H1 (cell line): ENCODE measurements at regions not wholly inside any gene's neighbourhood (a gene's known extent, or its start where the extent isn't known, plus 50 kb on each side); places are given as distances from the start of the nearest gene placed in this dataset.

ENCODE experiments used
- CTCF ChIA-PET: fragments of 300-600 bp; sonication (Branson Sonifier 250); formaldehyde crosslinking; loops from one replicate; lab custom pipeline; 2021; ENCODE audit not compliant: partially characterized antibody; lab: Charles Lee
- POLR2A ChIA-PET: fragments of 300-600 bp; sonication (Branson Sonifier 250); formaldehyde crosslinking; loops from one replicate; lab custom pipeline; 2021; ENCODE audit warnings: inconsistent platforms; ENCODE audit not compliant: partially characterized antibody; lab: Charles Lee
- DNase-seq, 2 experiments: peaks; one replicate each; pipeline versions ENCODE4 v3.0.0 to v3.0.0-alpha.2; 2010 to 2022; ENCODE audit warnings: low spot score in 2 of 2, low read depth in 1 of 2, mixed read lengths in 1 of 2
- FAIRE-seq: peaks from 2 replicates; lab custom pipeline; 2011; peaks lifted over from hg19 to GRCh38; lab: Jason Lieb, UNC
- H2AFZ ChIP-seq: 2 replicates; pipeline ENCODE4 v1.8.1; 2012; ENCODE audit warnings: low read length, inconsistent platforms
- H2AK5ac ChIP-seq: 2 replicates; pipeline ENCODE4 v1.6.1; 2013; ENCODE audit warnings: low read depth, low read length
- H2BK120ac ChIP-seq: replicated peaks from 2 replicates; pipeline ENCODE3; 2013; ENCODE audit warnings: low read depth, low read length, inconsistent platforms
- H2BK12ac ChIP-seq: 2 replicates; pipeline ENCODE4 v1.6.1; 2013; ENCODE audit warnings: low read depth, low read length
- H2BK15ac ChIP-seq: 2 replicates; pipeline ENCODE4 v1.6.1; 2013; ENCODE audit warnings: low read length
- H2BK20ac ChIP-seq: 2 replicates; pipeline ENCODE4 v1.6.1; 2013; ENCODE audit warnings: low read length
- H2BK5ac ChIP-seq: 2 replicates; pipeline ENCODE4 v1.6.1; 2013; ENCODE audit warnings: low read depth, low read length
- H3K14ac ChIP-seq: 2 replicates; pipeline ENCODE4 v1.6.1; 2013; ENCODE audit warnings: inconsistent platforms; ENCODE audit not compliant: insufficient read length
- H3K18ac ChIP-seq: 2 replicates; pipeline ENCODE4 v1.6.1; 2013; ENCODE audit warnings: low read length; ENCODE audit errors: extremely low read depth
- H3K23ac ChIP-seq: 2 replicates; pipeline ENCODE4 v1.6.1; 2013; ENCODE audit warnings: inconsistent platforms; ENCODE audit not compliant: insufficient read length
- H3K23me2 ChIP-seq: 2 replicates; pipeline ENCODE4 v1.6.1; 2013; ENCODE audit warnings: low read depth, low read length
- H3K27ac ChIP-seq: 2 replicates; pipeline ENCODE4 v1.6.1; 2011; ENCODE audit warnings: low read depth, low read length, inconsistent platforms
- H3K27me3 ChIP-seq, 4 experiments: replicated peaks in 1 of 4; 1 replicate in 1 of 4; 2 replicates in 3 of 4; pipeline versions ENCODE4 v1.6.1 to v1.8.1; 2011 to 2013; ENCODE audit warnings: low read length in 3 of 4, mild to moderate bottlenecking in 3 of 4, inconsistent platforms in 2 of 4, mixed read lengths in 2 of 4, moderate library complexity in 1 of 4; ENCODE audit not compliant: control insufficient read depth in 3 of 4, insufficient read depth in 3 of 4; ENCODE audit errors: extremely low read depth in 1 of 4
- H3K36me3 ChIP-seq, 4 experiments: 2 replicates each; pipeline versions ENCODE4 v1.6.1 to v1.8.1; 2011 to 2013; ENCODE audit warnings: mild to moderate bottlenecking in 4 of 4, low read length in 3 of 4, moderate library complexity in 2 of 4, control low read depth in 1 of 4, inconsistent platforms in 1 of 4; ENCODE audit not compliant: insufficient read depth in 4 of 4, control insufficient read depth in 2 of 4
- H3K4ac ChIP-seq: replicated peaks from 2 replicates; pipeline ENCODE3; 2013; ENCODE audit warnings: low read length, low read depth, mixed read lengths, inconsistent platforms; ENCODE audit not compliant: insufficient read length
- H3K4me1 ChIP-seq, 4 experiments: replicated peaks in 1 of 4; 1 replicate in 1 of 4; 2 replicates in 3 of 4; pipeline versions ENCODE4 v1.6.1 to v1.8.1; 2011 to 2013; ENCODE audit warnings: low read length in 3 of 4, inconsistent platforms in 2 of 4, mixed read lengths in 1 of 4; ENCODE audit not compliant: insufficient read depth in 4 of 4, control insufficient read depth in 3 of 4
- H3K4me2 ChIP-seq, 2 experiments: 2 replicates each; pipeline versions ENCODE4 v1.6.1 to v1.8.1; 2011 to 2013; ENCODE audit warnings: low read depth in 2 of 2, low read length in 2 of 2, control low read depth in 1 of 2, inconsistent platforms in 1 of 2, mild to moderate bottlenecking in 1 of 2; ENCODE audit not compliant: insufficient read depth in 1 of 2
- H3K4me3 ChIP-seq, 4 experiments: fragments of 200-600, 300-600 bp in 1 of 4; sonication (generic), shearing (Covaris generic), sonication (Bioruptor Twin) in 1 of 4; 2 replicates each; pipeline versions ENCODE4 v1.5.1 to v1.8.1; 2011 to 2016; ENCODE audit warnings: low read length in 4 of 4, low read depth in 3 of 4, control low read depth in 2 of 4, inconsistent platforms in 2 of 4, mild to moderate bottlenecking in 2 of 4, mixed read lengths in 1 of 4, moderate library complexity in 1 of 4; ENCODE audit not compliant: insufficient read depth in 2 of 4; ENCODE audit errors: extremely low read depth in 1 of 4
- H3K56ac ChIP-seq: replicated peaks from 2 replicates; pipeline ENCODE3; 2013; ENCODE audit warnings: low read depth, mild to moderate bottlenecking, mixed read lengths, low read length, inconsistent platforms; ENCODE audit not compliant: insufficient read length
- H3K79me1 ChIP-seq: 2 replicates; pipeline ENCODE4 v1.6.1; 2013; ENCODE audit warnings: low read depth, low read length, control low read depth
- H3K79me2 ChIP-seq, 2 experiments: 2 replicates each; pipeline versions ENCODE4 v1.6.1 to v1.8.1; 2012 to 2013; ENCODE audit warnings: low read length in 2 of 2, mild to moderate bottlenecking in 2 of 2, inconsistent platforms in 1 of 2; ENCODE audit not compliant: insufficient read depth in 2 of 2, control insufficient read depth in 1 of 2
- H3K9ac ChIP-seq, 4 experiments: replicated peaks in 1 of 4; 1 replicate in 1 of 4; 2 replicates in 3 of 4; pipeline versions ENCODE4 v1.6.1 to v1.8.1; 2011 to 2013; ENCODE audit warnings: low read depth in 3 of 4, low read length in 3 of 4, control low read depth in 2 of 4, mild to moderate bottlenecking in 2 of 4, moderate library complexity in 2 of 4, inconsistent platforms in 1 of 4; ENCODE audit errors: extremely low read depth in 1 of 4
- H3K9me3 ChIP-seq, 2 experiments: 2 replicates each; pipeline versions ENCODE4 v1.6.1 to v1.8.1; 2012 to 2013; ENCODE audit warnings: mild to moderate bottlenecking in 2 of 2, moderate library complexity in 2 of 2, control low read depth in 1 of 2, inconsistent platforms in 1 of 2, low read depth in 1 of 2, low read length in 1 of 2, mixed read lengths in 1 of 2; ENCODE audit not compliant: insufficient read depth in 2 of 2
- H4K20me1 ChIP-seq, 2 experiments: replicated peaks in 1 of 2; 2 replicates each; pipeline versions ENCODE3 to v1.8.1; 2011 to 2013; ENCODE audit warnings: inconsistent platforms in 2 of 2, low read length in 2 of 2, mild to moderate bottlenecking in 1 of 2; ENCODE audit not compliant: insufficient read depth in 2 of 2, control insufficient read depth in 1 of 2
- H4K5ac ChIP-seq: 2 replicates; pipeline ENCODE4 v1.6.1; 2013; ENCODE audit warnings: low read length, low read depth, mixed read lengths, inconsistent platforms; ENCODE audit not compliant: insufficient read length
- H4K8ac ChIP-seq: 2 replicates; pipeline ENCODE4 v1.8.0; 2013; ENCODE audit warnings: mild to moderate bottlenecking, moderate library complexity, low read length, inconsistent platforms; ENCODE audit not compliant: insufficient read depth; ENCODE audit errors: extremely low read depth
- H4K91ac ChIP-seq: replicated peaks from 2 replicates; pipeline ENCODE3; 2013; ENCODE audit warnings: low read length, mixed read lengths, inconsistent platforms; ENCODE audit not compliant: insufficient read length
- CTBP2 ChIP-seq: IDR thresholded peaks from 2 replicates; pipeline ENCODE4 v1.7.0; 2011; ENCODE audit warnings: borderline replicate concordance, mild to moderate bottlenecking, moderate library complexity, mixed read lengths, low read length; ENCODE audit not compliant: insufficient read depth, insufficient read length
- EZH2 ChIP-seq: fragments of 200-600 bp; sonication (generic); IDR thresholded peaks from 2 replicates; pipeline ENCODE4 v1.7.1; 2012; ENCODE audit warnings: low read depth, mild to moderate bottlenecking, moderate library complexity, low read length, inconsistent platforms; ENCODE audit not compliant: severe bottlenecking
- FOSL1 ChIP-seq: IDR thresholded peaks from 2 replicates; pipeline ENCODE4 v1.6.1; 2011; ENCODE audit warnings: mild to moderate bottlenecking, low read depth, low read length, moderate library complexity; ENCODE audit not compliant: insufficient read depth
- GABPA ChIP-seq: IDR thresholded peaks from 2 replicates; pipeline ENCODE4 v1.6.1; 2011; ENCODE audit warnings: mild to moderate bottlenecking, low read length, moderate library complexity, borderline replicate concordance; ENCODE audit not compliant: insufficient read depth
- GTF2F1 ChIP-seq: IDR thresholded peaks from 2 replicates; pipeline ENCODE4 v1.6.1; 2012; ENCODE audit warnings: low read depth, low read length, improper control_type of control experiment, borderline replicate concordance
- HDAC2 ChIP-seq, 2 experiments: fragments of 300-600 bp in 1 of 2; sonication (generic) in 1 of 2; IDR thresholded peaks; 2 replicates each; pipeline ENCODE4 v1.6.1; 2011 to 2012; ENCODE audit warnings: low read depth in 2 of 2, low read length in 2 of 2, mild to moderate bottlenecking in 2 of 2, moderate library complexity in 2 of 2, borderline replicate concordance in 1 of 2, inconsistent platforms in 1 of 2
- KDM1A ChIP-seq: fragments of 200-600, 300-600 bp; sonication (generic); IDR thresholded peaks from 2 replicates; pipeline ENCODE4 v1.7.1; 2016; ENCODE audit warnings: mild to moderate bottlenecking, low read length, borderline replicate concordance
- NANOG ChIP-seq: IDR thresholded peaks from 2 replicates; pipeline ENCODE4 v1.6.1; 2011; ENCODE audit warnings: low read length, low read depth, mild to moderate bottlenecking, inconsistent platforms; ENCODE audit not compliant: insufficient read depth, poor library complexity, severe bottlenecking
- POU5F1 ChIP-seq: IDR thresholded peaks from 2 replicates; pipeline ENCODE4 v1.6.1; 2011; ENCODE audit warnings: low read depth, mild to moderate bottlenecking, low read length, moderate library complexity
- RFX5 ChIP-seq: IDR thresholded peaks from 2 replicates; pipeline ENCODE4 v1.6.1; 2011; ENCODE audit warnings: low read depth, low read length, improper control_type of control experiment, borderline replicate concordance
- SIN3A ChIP-seq, 2 experiments: IDR thresholded peaks in 1 of 2; conservative IDR thresholded peaks in 1 of 2; 2 replicates each; pipeline ENCODE4 v1.6.1; 2011 to 2012; ENCODE audit warnings: low read length in 2 of 2, improper control_type of control experiment in 1 of 2, low read depth in 1 of 2, mild to moderate bottlenecking in 1 of 2
- SIRT6 ChIP-seq: IDR thresholded peaks from one replicate; pipeline ENCODE4 v1.7.1; 2012; ENCODE audit warnings: low read length, inconsistent platforms
- SP4 ChIP-seq: IDR thresholded peaks from 2 replicates; pipeline ENCODE4 v1.6.1; 2012; ENCODE audit warnings: low read length, inconsistent platforms
- WGBS, 2 experiments: shearing (Covaris generic) in 1 of 2; methylation state at CpG; one replicate each; pipeline versions ENCODE4 v1.1.6 to v1.1.7; 2013 to 2015; ENCODE audit warnings: low lambda C conversion rate in 2 of 2, mixed read lengths in 2 of 2, inconsistent platforms in 1 of 2, low coverage in 1 of 2, missing lambda C conversion rate in 1 of 2; ENCODE audit not compliant: insufficient replicate concordance in 2 of 2, insufficient coverage in 1 of 2, insufficient read length in 1 of 2; ENCODE audit errors: extremely low coverage in 1 of 2, missing lambda C conversion rate in 1 of 2; 5-methylcytosine and 5-hydroxymethylcytosine counted together

- Histone ChIP-seq H3K27me3 (no peaks in the 10 kb centered on the region), H3K4me3 (no peak overlapping the region), H2AK5ac (no peak overlapping the region), H3K23me2 (no peaks in the 10 kb centered on the region), H2BK20ac (no peak overlapping the region), H3K79me2 (no peaks in the 10 kb centered on the region), H2BK15ac (no peak overlapping the region), H3K4me1 (peaks cover 0 to 6% (median 1%) of the 10 kb centered on the region in 4 experiments; a peak in 1 of 7 replicates), H3K23ac (no peak overlapping the region), H3K9ac (no peak overlapping the region), H2AFZ (no peak overlapping the region), H4K91ac (no peak overlapping the region), H4K5ac (no peak overlapping the region), H2BK5ac (no peak overlapping the region), H4K20me1 (no peaks in the 10 kb centered on the region), H2BK120ac (no peak overlapping the region), H3K4me2 (no peak overlapping the region), H3K79me1 (no peaks in the 10 kb centered on the region), H3K18ac (no peak overlapping the region), H3K14ac (no peak overlapping the region), H3K27ac (no peak overlapping the region), H4K8ac (no peak overlapping the region), H3K9me3 (no peaks in the 10 kb centered on the region), H3K56ac (no peak overlapping the region), H2BK12ac (no peak overlapping the region), H3K4ac (no peak overlapping the region), H3K36me3 (no peaks in the 10 kb centered on the region)
- CTCF ChIA-PET, result interaction anchor here (1.3 to 1.5 kb wide), 2 partner anchors 19 to 195 kb away, joined by 3 read pairs; no protein-coding TSS in a partner anchor
- no peak for DNase-seq
- POLR2A ChIA-PET, result no interaction called here
- no peak for FAIRE-seq
- WGBS, 2 experiments, result 84% methylated on average over 2 of the region's 2 CpGs; no CpG with 5 or more reads in 1 of the 2 experiments
- no peak for TF ChIP-seq HDAC2 (IDR thresholded peaks at IDR 0.05; ENCODE audit: borderline replicate concordance in 1 of 2, low read depth in 2 of 2, low read length in 2 of 2)
- no peak for TF ChIP-seq KDM1A
- no peak for TF ChIP-seq GABPA
- no peak for TF ChIP-seq GTF2F1
- no peak for TF ChIP-seq POU5F1
- no peak for TF ChIP-seq SIN3A (conservative IDR thresholded peaks at IDR 0.05 in 1 of 2, IDR thresholded peaks at IDR 0.05 in 1 of 2; ENCODE audit: low read depth in 1 of 2, low read length in 2 of 2)
- TF ChIP-seq NANOG, result no peak
- no peak for TF ChIP-seq SP4
- no peak for TF ChIP-seq SIRT6
- no peak for TF ChIP-seq CTBP2
- TF ChIP-seq FOSL1, result no peak
- TF ChIP-seq EZH2, result no peak
- TF ChIP-seq RFX5, result no peak
Measured at GRCh38 chr11:21707116-21707739, 485.7 kb upstream of the ANO5 start.
